Breast epithelium (tissue), 3 donors: ENCODE measurements at regions not wholly inside any gene's neighbourhood (a gene's known extent, or its start where the extent isn't known, plus 50 kb on each side); places are given as distances from the start of the nearest gene placed in this dataset.

Experiments used
- POLR2A ChIP-seq: fragments of 450-650 bp; IDR thresholded peaks from one replicate; pipeline ENCODE4 v1.6.1; 2016; ENCODE audit warnings: antibody characterized with exemption, mild to moderate bottlenecking, moderate library complexity
- POLR2AphosphoS5 ChIP-seq, 3 donors: sonication (generic); formaldehyde crosslinking; IDR thresholded peaks; one replicate each; pipeline ENCODE4 v1.6.1; 2017; ENCODE audit warnings: antibody characterized with exemption in 3 of 3
- TF ChIP-seq, protein P1 (sequence below), 3 donors: fragments of 450-650 bp; IDR thresholded peaks; one replicate each; pipeline ENCODE4 v1.5.1; 2016 to 2017; ENCODE audit warnings: antibody characterized with exemption in 3 of 3, mild to moderate bottlenecking in 3 of 3, moderate library complexity in 3 of 3

DNA sequence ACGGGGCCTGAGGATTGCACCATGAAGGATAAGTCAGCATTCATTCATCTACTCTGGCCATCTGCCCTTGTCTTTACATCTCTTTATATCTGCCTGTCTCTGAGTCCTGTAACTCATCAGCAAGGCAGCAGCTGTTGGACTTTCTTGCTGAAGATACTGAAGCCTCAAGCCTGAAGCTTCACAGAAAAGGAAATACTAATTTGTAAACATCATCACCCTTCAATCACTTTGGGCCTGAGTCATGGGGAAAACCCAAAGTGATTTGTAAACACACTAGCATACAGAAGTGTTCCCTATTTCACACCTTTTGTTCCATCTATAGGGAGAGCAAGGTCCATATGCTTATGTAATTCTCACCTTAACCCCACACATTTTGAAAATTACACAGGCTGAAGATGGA is 928.2 kb downstream of the EPHA3 start:
- TF ChIP-seq POLR2AphosphoS5 (IDR thresholded peaks at IDR 0.05), result no peak
- TF ChIP-seq, protein P1, sequence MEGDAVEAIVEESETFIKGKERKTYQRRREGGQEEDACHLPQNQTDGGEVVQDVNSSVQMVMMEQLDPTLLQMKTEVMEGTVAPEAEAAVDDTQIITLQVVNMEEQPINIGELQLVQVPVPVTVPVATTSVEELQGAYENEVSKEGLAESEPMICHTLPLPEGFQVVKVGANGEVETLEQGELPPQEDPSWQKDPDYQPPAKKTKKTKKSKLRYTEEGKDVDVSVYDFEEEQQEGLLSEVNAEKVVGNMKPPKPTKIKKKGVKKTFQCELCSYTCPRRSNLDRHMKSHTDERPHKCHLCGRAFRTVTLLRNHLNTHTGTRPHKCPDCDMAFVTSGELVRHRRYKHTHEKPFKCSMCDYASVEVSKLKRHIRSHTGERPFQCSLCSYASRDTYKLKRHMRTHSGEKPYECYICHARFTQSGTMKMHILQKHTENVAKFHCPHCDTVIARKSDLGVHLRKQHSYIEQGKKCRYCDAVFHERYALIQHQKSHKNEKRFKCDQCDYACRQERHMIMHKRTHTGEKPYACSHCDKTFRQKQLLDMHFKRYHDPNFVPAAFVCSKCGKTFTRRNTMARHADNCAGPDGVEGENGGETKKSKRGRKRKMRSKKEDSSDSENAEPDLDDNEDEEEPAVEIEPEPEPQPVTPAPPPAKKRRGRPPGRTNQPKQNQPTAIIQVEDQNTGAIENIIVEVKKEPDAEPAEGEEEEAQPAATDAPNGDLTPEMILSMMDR (IDR thresholded peaks at IDR 0.05), result no peak
- TF ChIP-seq POLR2A, result no peak
